A549 (cell line): ENCODE measurements at regions not wholly inside any gene's neighbourhood (a gene's known extent, or its start where the extent isn't known, plus 50 kb on each side); places are given as distances from the start of the nearest gene placed in this dataset.

Experiments used
- CEBPB ChIP-seq, 2 experiments: fragments of >200 bp in 1 of 2; sonication (Bioruptor Twin) in 1 of 2; formaldehyde crosslinking in 1 of 2; IDR thresholded peaks; 2 replicates each; pipeline ENCODE4 v1.6.1; 2012 to 2016
- CTCF ChIP-seq: fragments of >200 bp; sonication (Bioruptor Twin); formaldehyde crosslinking; IDR thresholded peaks from 3 replicates; pipeline ENCODE4 v1.5.1; 2016
- FOSL2 ChIP-seq, 2 experiments: fragments of 450-650 bp in 1 of 2; fragments of >200 bp in 1 of 2; sonication (Bioruptor Twin) in 1 of 2; formaldehyde crosslinking; IDR thresholded peaks; 2 replicates each; pipeline versions ENCODE4 v1.5.0 to v1.6.1; 2016 to 2020; ENCODE audit warnings: mild to moderate bottlenecking in 1 of 2, moderate library complexity in 1 of 2
- HMGXB4 ChIP-seq: fragments of 250-450 bp; sonication (Bioruptor Pico); IDR thresholded peaks from 2 replicates; pipeline ENCODE4 v1.5.0; 2021; ENCODE audit warnings: mild to moderate bottlenecking, moderate library complexity, borderline replicate concordance
- MAX ChIP-seq: IDR thresholded peaks from 2 replicates; pipeline ENCODE4 v1.6.1; 2012
- PHF8 ChIP-seq: fragments of 200-600 bp; sonication (generic); IDR thresholded peaks from 2 replicates; pipeline ENCODE4 v1.6.1; 2016; ENCODE audit warnings: low read depth, mild to moderate bottlenecking, antibody characterized with exemption, moderate library complexity, borderline replicate concordance
- POLR2A ChIP-seq: IDR thresholded peaks from 2 replicates; pipeline ENCODE4 v1.6.1; 2012; ENCODE audit warnings: mild to moderate bottlenecking, low read length
- SREBF2 ChIP-seq: fragments of 450-650 bp; IDR thresholded peaks from 2 replicates; pipeline ENCODE4 v1.6.1; 2014; ENCODE audit warnings: mild to moderate bottlenecking, moderate library complexity
- ZNF302 ChIP-seq: fragments of 250-450 bp; sonication (Bioruptor Pico); IDR thresholded peaks from 2 replicates; pipeline ENCODE4 v1.9.0; 2021; ENCODE audit warnings: inconsistent platforms, mild to moderate bottlenecking, moderate library complexity

- no peak for TF ChIP-seq HMGXB4 (CRISPR knock-in tag)
- no peak for TF ChIP-seq ZNF302 (CRISPR knock-in tag)
- no peak for TF ChIP-seq CTCF
- no peak for TF ChIP-seq PHF8
- no peak for TF ChIP-seq POLR2A
- no peak for TF ChIP-seq FOSL2 (IDR thresholded peaks at IDR 0.05)
- no peak for TF ChIP-seq FOSL2 (CRISPR knock-in tag; IDR thresholded peaks at IDR 0.05)
- TF ChIP-seq CEBPB (IDR thresholded peaks at IDR 0.05): no peak
- TF ChIP-seq MAX: no peak
- no peak for TF ChIP-seq SREBF2
Measured at GRCh38 chr2:234331966-234332365, 164.9 kb downstream of the ARL4C start.
